ENCODE measurements at regions not wholly inside any gene's neighbourhood (a gene's known extent, or its start where the extent isn't known, plus 50 kb on each side); places are given as distances from the start of the nearest gene placed in this dataset.

- WGBS, 2 donors = 78 to 86% methylated on average over 13 of the region's 13 CpGs
- no peak for DNase-seq
Observed at GRCh38 chr10:7507887-7508726, 97.3 kb upstream of the SFMBT2 start.

GRCh38 chr10:7506571-7506970 is 95.7 kb upstream of the SFMBT2 start:
- Histone ChIP-seq H3K27me3 (no peaks in the 10 kb centered on the region), H3K4me3 (no peak overlapping the region), H3K36me3 (ENCODE audit: low read depth, missing control alignments) (no peaks in the 10 kb centered on the region), H3K27ac (no peak overlapping the region), H3K9me3 (no peaks in the 10 kb centered on the region), H3K4me1 (no peaks in the 10 kb centered on the region)
- WGBS, 2 donors = 93 to 98% methylated on average over 3 of the region's 3 CpGs
- TF ChIP-seq POLR2A (IDR thresholded peaks at IDR 0.05) (no peak), CTCF (IDR thresholded peaks at IDR 0.05) (no peak)
- intact Hi-C loops (cut with DNase I; ENCODE audit: low total_unique reads) = no loop called here
- no peak for DNase-seq

More at GRCh38 chr10:7507887-7508726, 97.3 kb upstream of the SFMBT2 start:
- Histone ChIP-seq H3K27me3 (no peaks in the 10 kb centered on the region), H3K36me3 (ENCODE audit: low read depth, missing control alignments) (no peaks in the 10 kb centered on the region), H3K4me1 (no peaks in the 10 kb centered on the region), H3K27ac (no peak overlapping the region), H3K9me3 (no peaks in the 10 kb centered on the region), H3K4me3 (no peak overlapping the region)
- no peak for TF ChIP-seq POLR2A (IDR thresholded peaks at IDR 0.05)
- TF ChIP-seq CTCF (IDR thresholded peaks at IDR 0.05) = no peak
- intact Hi-C loops (cut with DNase I; ENCODE audit: low total_unique reads) = no loop called here

- DNase-seq = no peak
- WGBS, 2 donors = 80 to 86% methylated on average over 2 of the region's 2 CpGs
- Histone ChIP-seq H3K27ac (no peak overlapping the region), H3K27me3 (no peaks in the 10 kb centered on the region), H3K4me1 (no peaks in the 10 kb centered on the region), H3K4me3 (no peak overlapping the region), H3K9me3 (no peaks in the 10 kb centered on the region), H3K36me3 (ENCODE audit: low read depth, missing control alignments) (no peaks in the 10 kb centered on the region)
- no peak for TF ChIP-seq POLR2A (IDR thresholded peaks at IDR 0.05)
- intact Hi-C loops (cut with DNase I; ENCODE audit: low total_unique reads) = no loop called here
Observed at GRCh38 chr10:7505196-7505595, 94.4 kb upstream of the SFMBT2 start.

GRCh38 chr10:7503190-7503589 is 92.4 kb upstream of the SFMBT2 start:
- no peaks in the 10 kb centered on the region for H3K36me3 ChIP-seq (ENCODE audit: low read depth, missing control alignments)
- TF ChIP-seq CTCF (IDR thresholded peaks at IDR 0.05) = no peak

GRCh38 chr10:7501157-7501556 is 90.3 kb upstream of the SFMBT2 start:
- intact Hi-C loops (cut with DNase I; ENCODE audit: low total_unique reads) = no loop called here
- H3K4me3 ChIP-seq = no peak overlapping the region
- 60 to 72% methylated on average over 11 of the region's 12 CpGs for WGBS, 2 donors
- no peak for TF ChIP-seq POLR2A (IDR thresholded peaks at IDR 0.05)
- no peaks in the 10 kb centered on the region for H3K4me1 ChIP-seq
- no peak overlapping the region for H3K27ac ChIP-seq
- H3K9me3 ChIP-seq = no peaks in the 10 kb centered on the region
- DNase-seq = no peak
- no peaks in the 10 kb centered on the region for H3K36me3 ChIP-seq (ENCODE audit: low read depth, missing control alignments)
- no peaks in the 10 kb centered on the region for H3K27me3 ChIP-seq

More at GRCh38 chr10:7503190-7503589, 92.4 kb upstream of the SFMBT2 start:
- no peaks in the 10 kb centered on the region for H3K9me3 ChIP-seq
- DNase-seq = no peak
- intact Hi-C loops (cut with DNase I; ENCODE audit: low total_unique reads) = no loop called here
- no peak overlapping the region for H3K4me3 ChIP-seq
- WGBS, 2 donors = 49 to 67% methylated on average over 4 of the region's 4 CpGs
- H3K27me3 ChIP-seq = no peaks in the 10 kb centered on the region
- H3K4me1 ChIP-seq = no peaks in the 10 kb centered on the region
- H3K27ac ChIP-seq = no peak overlapping the region

GRCh38 chr10:7498111-7498510 is 87.3 kb upstream of the SFMBT2 start:
- 92 to 97% methylated on average over 5 of the region's 5 CpGs for WGBS, 2 donors
- no peak for DNase-seq
- Histone ChIP-seq H3K4me3 (no peak overlapping the region), H3K4me1 (no peaks in the 10 kb centered on the region), H3K9me3 (no peaks in the 10 kb centered on the region), H3K27ac (no peak overlapping the region), H3K36me3 (ENCODE audit: low read depth, missing control alignments) (no peaks in the 10 kb centered on the region), H3K27me3 (no peaks in the 10 kb centered on the region)
- intact Hi-C loops (cut with DNase I; ENCODE audit: low total_unique reads) = no loop called here
- TF ChIP-seq POLR2A (IDR thresholded peaks at IDR 0.05) = no peak
- no peak for TF ChIP-seq CTCF (IDR thresholded peaks at IDR 0.05)
